Activated CD8-positive, alpha-beta memory T cell treated with anti-CD3 and anti-CD28 coated beads for 24 hours (primary cell): ENCODE measurements at regions not wholly inside any gene's neighbourhood (a gene's known extent, or its start where the extent isn't known, plus 50 kb on each side); places are given as distances from the start of the nearest gene placed in this dataset.
"Not testable (repeated sequence)": the region's sequence is repeated elsewhere in the genome, so short reads cannot be mapped to it uniquely, and the experiment has no call there.

Experiments
- DNase-seq: peaks from one replicate; pipeline ENCODE4 v3.0.0-alpha.2; 2020

GRCh38 chr22:25420925-25421904 lies 143.3 kb upstream of the GRK3 start:
- DNase-seq: no peak

- DNase-seq: not testable (repeated sequence)
Measured at GRCh38 chr22:25426530-25427308, 137.8 kb upstream of the GRK3 start.

GRCh38 chr22:25431637-25432342 lies 132.7 kb upstream of the GRK3 start:
- not testable (repeated sequence) for DNase-seq

GRCh38 chr22:25433381-25433970 lies 131.0 kb upstream of the GRK3 start:
- DNase-seq: not testable (repeated sequence)

GRCh38 chr22:25437414-25438160 lies 126.9 kb upstream of the GRK3 start:
- DNase-seq: no peak

GRCh38 chr22:25447067-25447685 lies 117.3 kb upstream of the GRK3 start:
- no peak for DNase-seq

GRCh38 chr22:25447686-25448434 lies 116.6 kb upstream of the GRK3 start:
- peak; percentile 96 for DNase-seq

GRCh38 chr22:25448435-25449051 lies 115.9 kb upstream of the GRK3 start:
- DNase-seq: no peak

- no peak for DNase-seq
Measured at GRCh38 chr22:25449781-25450317, 114.6 kb upstream of the GRK3 start.

- DNase-seq: no peak
Measured at GRCh38 chr22:25451480-25452114, 112.9 kb upstream of the GRK3 start.

GRCh38 chr22:25452116-25452700 lies 112.3 kb upstream of the GRK3 start:
- no peak for DNase-seq

GRCh38 chr22:25453058-25453457 lies 111.4 kb upstream of the GRK3 start:
- no peak for DNase-seq

- DNase-seq: no peak
Measured at GRCh38 chr22:25453557-25453956, 110.9 kb upstream of the GRK3 start.

GRCh38 chr22:25456300-25457043 lies 108.0 kb upstream of the GRK3 start:
- not testable (repeated sequence) for DNase-seq

GRCh38 chr22:25458631-25459030 lies 105.8 kb upstream of the GRK3 start:
- not testable (repeated sequence) for DNase-seq

- DNase-seq: not testable (repeated sequence)
Measured at GRCh38 chr22:25460682-25461081, 103.8 kb upstream of the GRK3 start.

GRCh38 chr22:25461301-25461700 lies 103.2 kb upstream of the GRK3 start:
- DNase-seq: no peak
